NCI-H524 (cell line): ENCODE measurements at regions not wholly inside any gene's neighbourhood (a gene's known extent, or its start where the extent isn't known, plus 50 kb on each side); places are given as distances from the start of the nearest gene placed in this dataset.
"Not testable (repeated sequence)": the region's sequence is repeated elsewhere in the genome, so short reads cannot be mapped to it uniquely, and the experiment has no call there.

Experiments used
- DNase-seq, 2 experiments: peaks; one replicate each; lab custom pipeline; 2025; lab: John Stamatoyannopoulos, UW

DNA sequence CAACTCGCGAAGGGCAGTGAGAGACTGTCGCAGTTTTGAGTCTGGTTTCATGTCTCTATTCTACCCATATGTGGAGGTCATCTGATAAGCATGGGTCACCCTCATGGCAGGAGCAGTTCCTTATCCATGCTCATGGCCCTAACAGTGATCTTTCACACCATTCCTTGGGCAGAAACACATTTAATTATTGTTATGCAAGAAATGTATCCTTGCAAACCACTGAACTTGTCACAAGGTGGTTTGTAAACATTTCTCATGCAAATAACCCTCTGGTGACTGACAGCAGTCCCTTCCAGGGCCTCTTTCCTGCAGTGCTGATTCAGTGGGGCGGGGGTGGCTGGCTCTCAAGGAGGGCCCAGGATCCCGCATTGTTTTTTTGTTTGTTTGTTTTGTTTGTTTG is 421.4 kb upstream of the RUNX1 start:
- no peak for DNase-seq

DNA sequence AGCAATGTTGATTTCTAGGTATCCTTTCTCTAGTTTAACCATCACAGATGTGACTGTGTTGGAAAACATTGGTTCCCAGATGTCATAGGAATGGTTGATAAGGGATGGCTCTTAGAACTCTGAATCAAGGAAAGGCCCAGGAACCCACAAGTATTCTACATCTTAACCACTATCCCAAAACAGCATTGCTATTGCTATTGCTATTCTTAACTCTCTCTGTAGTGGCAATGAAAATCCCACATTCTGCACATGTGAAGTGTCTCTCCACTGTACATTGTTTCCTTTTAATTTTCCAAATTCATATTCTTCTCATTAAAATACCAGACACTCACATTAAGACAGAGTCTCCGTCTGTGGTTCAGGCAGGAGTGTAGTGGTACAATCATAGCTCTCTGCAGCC is 420.4 kb upstream of the RUNX1 start:
- DNase-seq: no peak

DNA sequence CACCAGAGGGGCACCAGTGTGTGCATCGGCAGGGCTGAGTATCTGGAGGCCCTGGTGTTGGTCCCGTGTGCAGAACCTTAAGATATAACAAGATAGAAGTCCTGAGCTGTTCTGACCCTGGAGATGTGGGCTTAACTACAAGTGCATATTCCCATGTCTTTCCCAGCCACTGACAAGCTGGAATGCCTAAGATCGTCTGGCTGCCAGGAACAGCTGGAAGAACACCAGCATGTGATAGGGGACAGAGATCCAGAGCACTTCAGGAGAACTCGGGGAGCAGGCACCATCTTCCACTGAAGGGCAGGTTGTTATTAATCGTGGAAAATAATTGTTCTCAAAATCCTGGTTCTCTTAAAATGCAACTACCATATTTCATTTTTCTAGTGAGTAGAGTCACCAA is 419.9 kb upstream of the RUNX1 start:
- no peak for DNase-seq

DNA sequence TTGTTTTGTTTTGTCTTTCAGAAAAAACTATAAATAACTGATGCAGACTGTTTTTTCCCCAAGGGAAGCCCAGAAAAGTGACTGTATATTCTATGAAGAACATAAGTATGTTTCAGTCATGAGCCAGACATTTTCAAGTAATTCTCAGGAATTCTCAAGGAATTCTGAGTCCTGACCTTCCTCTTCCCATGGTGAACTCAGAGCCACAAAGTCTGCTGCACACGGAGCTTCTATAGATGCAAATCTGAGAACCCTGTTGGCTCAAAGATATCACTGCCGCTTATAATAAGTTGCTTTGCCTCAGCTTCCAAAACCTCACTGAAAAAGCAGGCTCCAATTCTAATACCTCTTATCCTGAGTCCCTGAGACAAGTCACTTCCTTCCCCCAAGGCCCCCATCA is 418.5 kb upstream of the RUNX1 start:
- no peak for DNase-seq

DNA sequence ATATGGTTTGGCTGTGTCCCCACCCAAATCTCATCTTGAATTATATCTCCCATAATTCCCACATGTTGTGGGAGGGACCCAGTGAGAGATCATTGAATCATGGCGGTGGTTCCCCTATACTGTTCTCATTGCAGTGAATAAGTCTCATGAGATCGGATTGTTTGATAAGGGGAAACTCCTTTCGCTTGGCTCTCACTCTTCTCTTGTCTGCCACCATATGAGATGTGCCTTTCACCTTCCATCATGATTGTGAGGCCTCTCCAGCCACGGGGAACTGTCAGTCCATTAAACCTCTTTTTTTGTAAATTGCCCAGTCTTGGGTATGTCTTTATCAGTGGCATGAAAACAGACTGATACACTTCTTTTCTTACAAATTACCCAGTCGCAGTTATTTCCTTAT is 417.6 kb upstream of the RUNX1 start:
- not testable (repeated sequence) for DNase-seq

DNA sequence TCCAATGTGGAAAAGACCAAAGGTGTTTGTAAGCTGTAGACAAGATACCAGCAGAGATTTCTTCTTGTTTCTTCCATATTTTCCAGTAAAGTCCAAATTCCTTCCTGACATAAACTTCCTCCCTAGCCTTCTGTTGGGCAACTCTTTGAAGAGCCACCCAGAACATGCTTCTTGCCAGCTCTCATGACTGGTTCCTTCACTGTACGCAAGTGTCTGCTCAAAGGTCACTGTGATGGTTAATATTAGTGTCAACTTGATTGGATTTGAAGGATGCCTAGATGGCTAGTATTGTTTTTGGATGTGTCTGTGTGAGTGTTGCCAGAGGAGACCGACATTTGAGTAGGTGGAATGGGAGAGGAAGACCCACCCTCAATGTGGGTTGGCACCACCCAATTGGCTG is 416.6 kb upstream of the RUNX1 start:
- no peak for DNase-seq

DNA sequence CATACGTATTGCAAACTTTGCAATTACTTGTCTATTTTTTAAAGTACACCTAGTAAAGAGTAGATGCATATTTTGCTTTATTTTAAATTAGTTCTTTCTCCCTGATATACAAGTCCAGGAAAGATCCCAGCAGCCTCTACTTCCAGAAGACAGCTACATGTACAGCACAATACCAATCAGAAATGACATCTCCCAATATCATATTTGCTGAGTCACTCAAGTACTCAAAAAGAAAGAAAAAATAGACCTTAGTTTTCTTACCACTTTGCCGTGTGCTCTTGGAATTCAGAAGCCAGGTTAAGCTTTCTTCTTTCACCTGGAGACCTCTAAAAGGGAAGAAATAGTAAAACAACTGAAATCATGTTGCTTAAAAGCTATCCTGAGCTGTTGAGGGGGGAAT is 412.6 kb upstream of the RUNX1 start:
- DNase-seq: no peak

DNA sequence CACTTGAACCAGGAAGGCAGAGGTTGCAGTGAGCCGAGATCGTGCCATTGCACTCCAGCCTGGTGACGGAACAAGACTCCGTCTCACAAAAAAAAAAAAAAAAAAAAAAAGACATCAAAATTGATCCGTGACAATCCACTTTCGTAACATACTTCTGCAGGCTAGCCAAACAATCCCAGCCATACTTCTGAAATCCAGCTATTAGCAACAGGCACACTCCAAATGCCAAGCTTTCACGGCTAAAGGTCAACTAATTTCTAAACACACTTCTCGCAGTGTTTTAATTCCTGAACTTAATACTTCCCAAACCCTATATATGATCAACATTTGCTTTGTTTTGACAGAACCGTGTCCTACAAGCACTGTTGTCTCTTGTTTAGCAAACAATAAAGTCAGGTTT is 411.3 kb upstream of the RUNX1 start:
- DNase-seq: no peak

DNA sequence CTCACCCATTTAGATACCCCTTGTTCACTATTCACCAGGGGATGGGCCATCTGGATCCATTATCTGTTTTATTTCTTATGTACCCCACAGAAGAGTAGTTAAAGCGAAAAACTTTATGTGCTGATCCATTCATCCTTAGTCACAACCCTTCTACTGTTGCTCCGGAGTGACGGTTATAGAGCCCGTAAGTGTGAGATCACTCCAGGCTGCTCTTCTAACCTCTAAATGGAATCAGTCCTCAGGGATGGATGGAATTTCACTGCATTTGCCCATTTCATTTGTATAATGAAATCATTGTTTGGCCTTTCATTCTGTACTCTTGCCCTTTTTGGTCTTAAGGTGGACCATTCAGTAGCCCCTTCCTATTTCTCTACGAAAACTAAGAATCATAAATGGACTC is 409.3 kb upstream of the RUNX1 start:
- DNase-seq: no peak

DNA sequence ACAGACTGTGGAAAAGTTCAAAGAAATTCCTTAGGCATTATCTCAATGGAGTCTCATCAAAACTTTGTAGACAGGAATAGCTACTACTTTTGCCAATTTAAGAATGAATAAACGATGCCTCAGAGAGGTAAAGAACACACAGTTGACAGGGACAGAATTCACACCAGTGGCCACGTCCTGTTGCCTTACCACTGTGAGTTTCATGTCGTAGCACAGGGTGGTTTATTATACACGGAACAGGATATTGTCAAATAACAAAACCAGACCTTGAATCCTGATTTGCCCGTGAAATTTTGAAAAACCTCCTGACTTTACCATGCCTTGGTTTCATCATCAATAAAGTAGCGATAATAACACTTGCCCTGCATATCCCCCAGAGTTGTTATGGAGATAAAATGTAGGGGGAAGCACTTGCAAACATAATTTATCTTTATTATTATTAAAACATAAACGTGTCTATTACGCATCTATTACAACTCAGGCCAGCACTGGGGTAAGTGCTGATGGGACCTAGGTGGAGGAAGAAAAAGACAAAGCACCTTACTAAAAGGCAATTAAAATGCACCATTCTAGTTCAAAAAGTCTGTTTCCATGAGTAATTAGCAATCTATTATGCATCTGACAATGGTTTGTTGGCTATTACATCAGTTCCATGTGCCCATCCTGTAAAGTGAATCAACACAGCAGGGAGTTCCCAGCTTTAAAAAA is 408.1 kb upstream of the RUNX1 start:
- DNase-seq: no peak

DNA sequence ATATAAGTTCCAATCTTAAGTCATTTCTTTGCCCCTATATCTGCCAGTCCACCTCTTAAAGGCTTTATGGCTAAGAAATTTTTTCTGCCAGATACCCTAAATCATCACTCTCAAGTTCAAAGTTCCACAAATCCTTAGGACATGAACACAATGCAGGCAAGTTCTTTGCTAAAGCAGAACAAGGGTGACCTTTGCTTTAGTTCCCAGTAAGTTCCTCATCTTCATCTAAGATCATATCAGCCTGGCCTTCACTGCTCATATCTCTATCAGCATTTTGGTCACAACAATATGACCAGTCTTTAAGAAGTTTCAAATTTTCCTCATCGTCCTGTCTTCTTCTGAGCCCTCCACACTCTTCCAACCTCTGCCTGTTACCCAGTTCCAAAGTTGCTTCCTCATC is 402.2 kb upstream of the RUNX1 start:
- DNase-seq: no peak

DNA sequence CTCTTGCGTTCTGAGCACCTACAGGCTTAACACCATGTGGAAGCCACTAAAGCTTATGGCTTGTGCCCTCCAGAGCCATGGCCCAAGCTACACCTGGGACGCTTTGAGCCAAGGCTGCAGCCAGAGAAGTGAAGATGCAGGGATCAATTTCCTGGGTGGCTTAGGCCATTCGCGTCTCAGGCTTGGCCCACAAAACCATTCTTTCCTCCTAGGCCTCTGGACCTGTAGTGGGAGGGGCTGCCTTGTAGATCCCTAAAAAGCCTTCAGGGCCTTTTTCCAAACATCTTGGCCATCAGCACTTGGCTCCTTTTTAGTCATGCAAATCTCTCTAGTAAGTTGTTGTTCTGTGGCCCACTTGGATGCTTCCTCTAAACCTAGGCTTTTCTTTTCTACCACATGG is 401.7 kb upstream of the RUNX1 start:
- DNase-seq: no peak

DNA sequence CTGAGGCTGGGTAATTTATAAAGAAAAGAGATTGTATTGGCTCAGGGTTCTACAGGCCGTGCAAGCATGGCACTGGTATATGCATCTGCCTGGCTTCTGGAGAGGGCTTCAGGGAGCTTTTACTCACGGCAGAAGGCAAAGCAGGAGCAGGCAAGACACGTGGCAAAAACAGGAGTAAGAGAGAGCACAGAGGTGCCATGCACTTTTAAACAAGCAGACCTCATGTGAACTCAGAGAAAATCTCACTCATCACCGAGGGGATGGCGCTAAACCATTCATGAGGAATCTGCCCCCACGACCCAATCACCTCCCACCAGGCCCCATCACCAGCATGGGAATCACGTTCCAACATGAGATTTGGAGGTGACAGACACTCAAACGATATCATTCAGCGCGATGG is 400.7 kb upstream of the RUNX1 start:
- no peak for DNase-seq

DNA sequence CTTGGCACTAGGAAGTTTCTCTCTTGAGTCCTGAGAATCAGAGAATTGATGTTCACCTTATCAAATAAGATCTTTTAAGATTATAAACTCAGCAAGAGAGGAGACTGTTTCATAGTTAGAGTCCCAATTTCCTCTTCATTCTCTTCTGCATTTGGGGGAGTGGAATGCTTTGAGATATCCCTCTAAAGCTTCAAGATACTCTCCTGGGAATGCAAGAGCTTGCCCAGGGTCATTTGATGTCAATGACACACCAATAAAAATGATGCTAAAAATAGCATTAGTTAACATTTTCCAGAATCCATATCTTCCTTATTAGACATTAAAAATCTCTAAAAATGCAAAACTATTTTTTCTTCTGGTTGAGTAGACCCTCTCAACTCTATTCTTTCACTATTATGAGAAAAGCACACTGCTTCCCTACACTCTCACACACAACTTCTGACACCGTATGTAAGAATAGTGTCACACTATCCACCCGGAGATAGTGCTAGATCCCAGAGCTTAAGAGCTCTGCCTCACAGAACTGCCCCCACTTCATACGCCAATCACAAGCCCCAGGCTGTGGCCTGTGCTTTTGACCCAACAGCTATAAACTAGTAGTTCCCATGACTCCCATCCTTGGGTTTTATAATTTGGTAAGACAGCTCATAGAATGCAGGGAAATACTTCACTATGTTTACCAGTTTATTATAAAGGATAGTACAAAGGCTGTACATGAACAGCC is 399.9 kb upstream of the RUNX1 start:
- no peak for DNase-seq

DNA sequence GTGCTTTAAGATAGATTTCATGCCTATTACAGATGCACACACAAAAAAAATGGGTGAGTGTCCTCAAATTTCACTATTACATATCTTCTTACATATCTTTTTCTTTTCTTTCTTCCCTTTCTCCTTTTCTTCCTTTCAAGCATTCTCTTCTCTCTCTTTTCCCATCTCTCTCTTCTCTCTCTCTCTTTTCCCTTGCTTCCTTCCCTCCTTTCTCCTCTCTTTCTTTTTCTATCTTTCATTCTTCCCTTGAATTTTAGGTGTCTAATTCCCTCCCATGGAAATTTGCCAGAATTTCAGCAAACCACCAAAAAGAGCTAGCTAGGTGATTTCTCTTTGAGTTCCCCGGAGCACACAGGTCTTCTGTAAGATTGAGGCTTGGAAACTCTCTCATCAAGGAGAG is 395.3 kb upstream of the RUNX1 start:
- no peak for DNase-seq

DNA sequence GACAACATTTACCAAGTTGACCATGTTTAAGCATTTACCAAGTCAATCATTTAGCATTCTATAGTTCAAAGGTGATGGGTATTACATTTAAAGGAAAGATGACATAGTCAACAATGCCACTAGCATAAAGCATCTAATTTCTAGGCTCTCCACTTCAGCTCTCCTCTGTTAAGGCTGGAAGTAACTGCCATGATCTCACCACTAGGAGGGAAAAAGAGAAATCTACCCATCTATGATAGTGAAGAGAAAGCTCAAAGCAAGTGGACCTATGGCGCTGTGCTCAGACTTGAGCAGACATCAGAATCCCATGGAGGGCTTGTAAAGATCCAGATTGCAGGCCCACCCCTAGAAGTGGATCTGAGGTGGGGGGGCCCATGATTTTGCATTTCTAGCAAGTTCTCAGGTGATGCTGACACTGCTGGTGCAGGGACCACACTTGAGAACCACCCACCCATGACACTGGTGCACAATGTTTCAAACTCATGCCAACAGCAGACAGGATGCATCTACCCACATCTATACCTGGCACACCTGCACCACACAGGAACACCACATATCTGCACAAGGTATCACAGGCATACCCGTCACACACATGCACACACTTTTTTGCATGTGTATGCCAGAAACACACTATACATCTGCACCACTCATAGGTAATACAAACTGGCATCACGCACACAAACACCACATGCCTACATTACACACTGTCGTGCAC is 392.9 kb upstream of the RUNX1 start:
- DNase-seq: no peak

DNA sequence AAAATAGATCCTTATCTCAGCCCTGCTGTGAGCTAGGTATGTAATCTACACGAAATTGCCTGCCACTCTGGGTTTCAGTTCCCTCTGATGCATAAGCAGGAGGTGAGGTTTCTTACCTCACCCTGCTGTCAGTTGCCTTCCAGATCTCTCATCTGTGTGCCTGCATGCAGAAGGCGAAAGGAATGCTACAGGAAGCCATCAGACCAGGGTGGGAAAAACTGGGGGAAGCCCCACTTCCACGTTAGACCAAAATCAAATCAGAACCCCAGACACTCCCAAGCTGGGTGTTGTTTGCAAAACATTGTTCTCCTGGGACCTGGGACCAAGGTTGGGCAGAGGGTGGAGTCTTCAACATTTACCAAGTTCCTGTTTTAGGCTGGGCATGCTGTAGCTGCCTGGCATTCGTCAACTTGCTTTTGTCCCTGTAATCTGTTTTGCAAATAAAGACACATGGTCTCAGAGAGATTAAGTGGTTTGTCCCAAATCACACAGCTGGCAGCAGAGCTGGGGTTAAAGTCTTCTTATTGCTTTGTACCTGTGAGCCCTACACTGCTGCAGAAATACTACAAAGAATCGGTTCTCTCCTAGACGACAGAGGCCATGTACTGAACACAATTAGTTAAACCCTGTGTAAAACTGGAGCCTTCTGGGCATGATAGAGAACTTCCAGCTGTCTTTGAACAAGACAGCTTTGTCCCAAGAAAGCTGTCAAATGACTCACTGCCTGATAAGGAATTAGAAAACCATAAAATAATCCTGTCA is 389.7 kb upstream of the RUNX1 start:
- peak; percentile 70 to 87 for DNase-seq

DNA sequence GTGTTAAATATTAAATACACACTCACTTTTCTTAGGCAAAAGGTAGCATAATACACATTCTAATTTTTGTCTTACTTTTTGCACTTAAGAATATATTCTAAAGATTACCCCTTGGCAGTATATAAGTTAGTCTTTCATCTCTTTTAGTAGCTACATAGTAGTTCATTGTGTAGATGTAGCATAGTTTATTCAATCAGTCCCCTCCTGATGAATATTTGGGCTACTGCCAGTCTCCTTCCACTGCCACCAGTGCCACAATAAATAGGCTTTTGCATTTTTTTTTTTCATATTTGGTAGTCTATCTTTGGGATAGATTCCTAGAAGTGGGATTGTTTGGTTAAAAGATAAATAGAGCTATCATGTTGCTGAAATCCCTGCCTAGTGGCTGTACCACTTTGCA is 388.8 kb upstream of the RUNX1 start:
- DNase-seq: no peak

DNA sequence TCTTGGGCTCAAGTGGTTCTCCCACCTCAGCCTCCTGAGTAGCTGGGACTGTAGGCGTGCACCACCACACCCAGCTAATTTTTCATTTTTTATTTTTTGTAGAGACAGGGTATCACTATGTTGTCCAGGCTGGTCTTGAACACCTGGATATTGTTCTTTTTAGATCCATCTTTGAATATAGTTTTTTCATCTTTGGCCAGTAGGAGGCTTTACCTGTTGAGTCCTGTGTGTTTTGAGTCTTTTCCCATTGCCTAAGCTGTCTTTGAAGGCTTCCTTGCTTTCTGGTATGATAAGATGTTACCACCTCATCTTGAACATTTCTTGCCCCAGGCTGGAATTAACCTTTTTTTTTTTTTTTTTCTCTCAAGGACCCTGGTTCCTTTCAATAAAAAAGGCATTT is 387.8 kb upstream of the RUNX1 start:
- DNase-seq: no peak

DNA sequence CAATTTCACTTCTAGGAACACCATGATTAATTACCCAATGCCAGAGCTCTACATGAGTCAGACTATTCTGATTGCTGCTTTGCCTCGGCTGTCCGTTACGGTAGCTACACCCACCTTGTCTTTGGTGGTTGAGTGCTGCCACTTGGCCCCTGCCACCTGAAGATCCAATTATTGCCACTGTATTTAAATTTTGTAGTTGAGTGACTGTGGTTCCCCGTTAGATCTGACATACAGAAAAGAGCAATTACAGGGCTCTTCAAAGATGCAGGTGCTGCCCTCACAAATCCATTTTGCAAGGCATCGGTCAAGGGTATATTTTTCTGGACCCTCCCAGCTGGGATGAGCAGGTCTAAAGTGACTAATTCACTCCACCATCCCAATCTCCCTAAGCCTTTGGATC is 383.5 kb upstream of the RUNX1 start:
- not testable (repeated sequence) for DNase-seq

DNA sequence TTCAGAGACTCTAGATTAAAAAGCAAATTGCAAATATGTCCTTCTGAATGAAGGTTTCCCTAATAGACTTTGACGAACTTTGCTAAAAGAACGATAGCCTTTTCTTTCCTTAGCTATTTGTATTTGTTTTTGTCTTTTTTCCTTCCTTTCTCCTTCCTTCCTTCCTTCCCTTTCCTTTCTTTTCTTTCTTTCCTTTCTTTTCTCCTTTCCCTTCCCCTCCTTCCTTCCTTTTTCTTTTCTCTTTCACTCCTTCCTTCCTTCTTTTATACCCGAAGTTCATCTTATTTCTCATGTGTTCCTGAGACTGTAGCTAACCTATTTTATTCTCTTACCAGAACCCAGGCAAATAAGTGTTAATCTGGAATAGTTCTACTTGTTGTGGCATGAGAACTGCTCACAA is 381.2 kb upstream of the RUNX1 start:
- DNase-seq: no peak

DNA sequence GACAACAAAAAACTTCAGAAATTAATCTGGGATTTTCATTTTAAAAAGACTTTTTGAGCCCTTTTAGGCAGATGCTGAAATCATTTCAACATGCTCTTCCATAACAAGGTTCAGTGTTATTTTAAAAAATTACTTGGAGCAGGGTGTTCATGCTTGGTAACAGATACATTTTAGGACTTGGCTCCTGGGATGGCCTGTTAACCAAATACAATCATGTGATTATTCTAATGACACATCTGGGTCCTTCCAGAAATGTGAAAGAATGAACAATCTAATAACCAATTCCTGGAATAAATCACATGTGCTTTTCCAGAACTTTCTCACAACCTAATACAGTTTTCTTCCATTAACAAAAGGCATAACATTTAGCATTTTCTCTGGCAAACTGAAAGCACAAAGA is 379.8 kb upstream of the RUNX1 start:
- DNase-seq: no peak

DNA sequence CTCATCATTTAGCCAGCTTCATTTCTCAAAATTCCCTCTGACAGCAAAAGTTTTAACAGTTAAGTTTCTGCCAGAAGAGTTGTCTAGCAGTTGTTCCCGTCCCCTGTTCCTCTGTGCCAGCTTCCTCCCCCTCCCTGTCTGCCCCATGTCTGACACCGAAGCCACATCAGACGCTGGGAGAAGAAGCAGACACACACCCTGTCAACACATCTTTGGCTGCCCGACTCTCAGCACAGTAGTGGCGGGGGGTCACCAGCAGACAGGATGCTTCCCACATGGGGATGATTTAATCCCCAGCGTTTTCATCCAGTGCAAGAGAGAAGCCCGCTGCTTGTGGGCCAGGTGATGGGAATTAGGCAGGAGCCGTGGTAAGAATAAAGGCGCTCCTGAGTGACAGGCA is 379.4 kb upstream of the RUNX1 start:
- DNase-seq: no peak
